ENCODE measurements at regions not wholly inside any gene's neighbourhood (a gene's known extent, or its start where the extent isn't known, plus 50 kb on each side); places are given as distances from the start of the nearest gene placed in this dataset.
A peak's percentile ranks its signal among the peaks of the same experiment; 100 is the strongest.

GRCh38 chr18:55121397-55122170, 162.3 kb upstream of the CCDC68 start:
- ATAC-seq = no peak
- intact Hi-C loops (cut with micrococcal nuclease) = no loop called here

GRCh38 chr18:55120896-55121295, 161.6 kb upstream of the CCDC68 start:
- ATAC-seq = no peak
- intact Hi-C loops (cut with micrococcal nuclease) = no loop called here
- DNase-seq = no peak

More at GRCh38 chr18:55121397-55122170, 162.3 kb upstream of the CCDC68 start:
- no peak for DNase-seq

- intact Hi-C loops (cut with micrococcal nuclease) = no loop called here
- DNase-seq (no peak), ATAC-seq (peak; percentile 37)
Observed at GRCh38 chr18:55119434-55119833, 160.2 kb upstream of the CCDC68 start.

GRCh38 chr18:55119016-55119415, 159.8 kb upstream of the CCDC68 start:
- ATAC-seq = no peak
- intact Hi-C loops (cut with micrococcal nuclease) = no loop called here
- no peak for DNase-seq

- ATAC-seq (no peak), DNase-seq (no peak)
- intact Hi-C loops (cut with micrococcal nuclease) = no loop called here
Observed at GRCh38 chr18:55116863-55117262, 157.6 kb upstream of the CCDC68 start.

- no peak for DNase-seq
- no peak for ATAC-seq
- intact Hi-C loops (cut with micrococcal nuclease) = no loop called here
Observed at GRCh38 chr18:55115606-55116005, 156.3 kb upstream of the CCDC68 start.

GRCh38 chr18:55114876-55115275, 155.6 kb upstream of the CCDC68 start:
- intact Hi-C loops (cut with micrococcal nuclease) = no loop called here
- ATAC-seq (no peak), DNase-seq (no peak)

GRCh38 chr18:55113800-55114199, 154.5 kb upstream of the CCDC68 start:
- DNase-seq = peak; percentile 30
- no peak for ATAC-seq
- intact Hi-C loops (cut with micrococcal nuclease) = no loop called here

- ATAC-seq (no peak), DNase-seq (no peak)
- intact Hi-C loops (cut with micrococcal nuclease) = no loop called here
Observed at GRCh38 chr18:55111271-55111670, 152.0 kb upstream of the CCDC68 start.

GRCh38 chr18:55110436-55110835, 151.2 kb upstream of the CCDC68 start:
- DNase-seq = peak; percentile 29
- ATAC-seq = peak; percentile 91
- intact Hi-C loops (cut with micrococcal nuclease) = no loop called here

- no peak for DNase-seq
- intact Hi-C loops (cut with micrococcal nuclease) = no loop called here
- peak; percentile 67 for ATAC-seq
Observed at GRCh38 chr18:55109818-55110414, 150.7 kb upstream of the CCDC68 start.

- intact Hi-C loops (cut with micrococcal nuclease) = no loop called here
- ATAC-seq = no peak
- DNase-seq = no peak
Observed at GRCh38 chr18:55106906-55107305, 147.6 kb upstream of the CCDC68 start.

GRCh38 chr18:55106466-55106865, 147.2 kb upstream of the CCDC68 start:
- DNase-seq (no peak), ATAC-seq (no peak)
- intact Hi-C loops (cut with micrococcal nuclease) = no loop called here

GRCh38 chr18:55105873-55106272, 146.6 kb upstream of the CCDC68 start:
- intact Hi-C loops (cut with micrococcal nuclease) = no loop called here
- ATAC-seq = no peak
- no peak for DNase-seq

- intact Hi-C loops (cut with micrococcal nuclease) = no loop called here
- ATAC-seq (no peak), DNase-seq (no peak)
Observed at GRCh38 chr18:55102958-55103456, 143.7 kb upstream of the CCDC68 start.

- no peak for DNase-seq
- no peak for ATAC-seq
- intact Hi-C loops (cut with micrococcal nuclease) = no loop called here
Observed at GRCh38 chr18:55102501-55102900, 143.2 kb upstream of the CCDC68 start.

- intact Hi-C loops (cut with micrococcal nuclease) = no loop called here
- ATAC-seq (no peak), DNase-seq (no peak)
Observed at GRCh38 chr18:55101458-55101824, 142.2 kb upstream of the CCDC68 start.

GRCh38 chr18:55100817-55101457, 141.7 kb upstream of the CCDC68 start:
- intact Hi-C loops (cut with micrococcal nuclease) = no loop called here
- ATAC-seq = no peak
- no peak for DNase-seq

GRCh38 chr18:55097456-55098170, 138.4 kb upstream of the CCDC68 start:
- intact Hi-C loops (cut with micrococcal nuclease) = no loop called here
- ATAC-seq = no peak
- no peak for DNase-seq
